HepG2 (cell line): ENCODE measurements at regions not wholly inside any gene's neighbourhood (a gene's known extent, or its start where the extent isn't known, plus 50 kb on each side); places are given as distances from the start of the nearest gene placed in this dataset.

ENCODE experiments used
- ATAC-seq: fragments of 200-7000 bp; cut with Tn5 transposase; 3 replicates; pipeline ENCODE4 v1.9.1; 2020; ENCODE audit warnings: mild to moderate bottlenecking, moderate library complexity
- BruUV-seq: library from RNA; stranded (reverse); fragments of 400-500 nt; replicated peaks from 2 replicates; lab custom pipeline; 2021; lab: Mats Ljungman, UMichigan
- CTCF ChIA-PET: fragments of 300-600 bp; formaldehyde crosslinking; extraction: SDS; loops from one replicate; lab custom pipeline; 2021; ENCODE audit warnings: low total read pairs, inconsistent platforms, low intra/inter-chr PET ratio; lab: Yijun Ruan, JAX
- POLR2A ChIA-PET: fragments of 350-600 bp; sonication (Branson Sonifier 250); formaldehyde crosslinking; loops from one replicate; lab custom pipeline; 2020; ENCODE audit warnings: antibody characterized with exemption, inconsistent platforms; lab: Yijun Ruan, JAX
- DNase-seq: peaks from one replicate; pipeline ENCODE4 v3.0.0-alpha.2; 2015; ENCODE audit warnings: low spot score
- FAIRE-seq: peaks from 3 replicates; lab custom pipeline; 2011; peaks lifted over from hg19 to GRCh38; lab: Jason Lieb, UNC
- H2AFZ ChIP-seq: one replicate; pipeline ENCODE4 v1.6.1; 2011; ENCODE audit warnings: low read length, inconsistent platforms
- H3K27ac ChIP-seq: fragments of 300-600 bp; 3 replicates; pipeline ENCODE4 v1.8.0; 2011; ENCODE audit warnings: mixed run types, mild to moderate bottlenecking, mixed read lengths, low read length, inconsistent platforms; ENCODE audit not compliant: insufficient read depth; ENCODE audit errors: extremely low read length
- H3K27me3 ChIP-seq, 2 experiments: fragments of 200-600 bp in 1 of 2; 2 replicates in 1 of 2; 3 replicates in 1 of 2; pipeline versions ENCODE4 v1.6.0 to v1.8.0; 2011; ENCODE audit warnings: low read length in 2 of 2, mild to moderate bottlenecking in 2 of 2, moderate library complexity in 2 of 2, inconsistent platforms in 1 of 2; ENCODE audit not compliant: insufficient read depth in 2 of 2, control insufficient read depth in 1 of 2
- H3K36me3 ChIP-seq, 2 experiments: fragments of 200-600 bp in 1 of 2; replicated peaks in 1 of 2; 2 replicates in 1 of 2; 3 replicates in 1 of 2; pipeline versions ENCODE4 v1.5.1 to v1.8.0; 2011; ENCODE audit warnings: low read length in 2 of 2, inconsistent platforms in 1 of 2; ENCODE audit not compliant: insufficient read depth in 2 of 2, control insufficient read depth in 1 of 2
- H3K4me1 ChIP-seq: 2 replicates; pipeline ENCODE4 v1.5.1; 2012; ENCODE audit warnings: low read length, inconsistent platforms; ENCODE audit not compliant: insufficient read depth
- H3K4me2 ChIP-seq: 2 replicates; pipeline ENCODE4 v1.6.0; 2011; ENCODE audit warnings: low read depth, low read length, inconsistent platforms
- H3K4me3 ChIP-seq, 3 experiments: fragments of 200-600 bp in 1 of 3; sonication (generic), shearing (Covaris generic) in 1 of 3; replicated peaks in 1 of 3; 2 replicates each; pipeline ENCODE4 v1.5.1; 2011 to 2016; ENCODE audit warnings: low read length in 3 of 3, inconsistent platforms in 2 of 3, low read depth in 2 of 3, mild to moderate bottlenecking in 2 of 3, control low read depth in 1 of 3, mixed read lengths in 1 of 3; ENCODE audit not compliant: insufficient read depth in 1 of 3
- H3K79me2 ChIP-seq: one replicate; pipeline ENCODE4 v1.6.1; 2011; ENCODE audit warnings: low read length, inconsistent platforms; ENCODE audit not compliant: insufficient read depth
- H3K9ac ChIP-seq: 2 replicates; pipeline ENCODE4 v1.6.0; 2011; ENCODE audit warnings: mild to moderate bottlenecking, low read depth, low read length, inconsistent platforms; ENCODE audit not compliant: insufficient read depth
- H3K9me3 ChIP-seq: 2 replicates; pipeline ENCODE4 v1.5.1; 2012; ENCODE audit warnings: mild to moderate bottlenecking, low read length
- H4K20me1 ChIP-seq: 2 replicates; pipeline ENCODE4 v1.6.0; 2011; ENCODE audit warnings: inconsistent platforms, mild to moderate bottlenecking, low read length, moderate library complexity; ENCODE audit not compliant: insufficient read depth
- HIC2 ChIP-seq: sonication (generic); formaldehyde crosslinking; IDR thresholded peaks from 2 replicates; pipeline ENCODE4 v1.9.0; 2022; ENCODE audit warnings: low read depth, missing genetic modification reagents
- HNRNPH1 ChIP-seq: fragments of 200-400 bp; formaldehyde crosslinking; optimal IDR thresholded peaks from 2 replicates; pipeline ENCODE3; 2017; ENCODE audit warnings: mild to moderate bottlenecking, low read depth, low read length
- KDM2A ChIP-seq: sonication (generic); formaldehyde crosslinking; IDR thresholded peaks from 2 replicates; pipeline ENCODE4 v1.4.0; 2020; ENCODE audit warnings: low read depth, missing genetic modification reagents, borderline replicate concordance
- MLXIP ChIP-seq: sonication (generic); formaldehyde crosslinking; IDR thresholded peaks from 2 replicates; pipeline ENCODE4 v1.9.0; 2021; ENCODE audit warnings: missing genetic modification reagents, borderline replicate concordance
- SMARCC2 ChIP-seq: fragments of 450-650 bp; IDR thresholded peaks from 2 replicates; pipeline ENCODE4 v1.6.1; 2017; ENCODE audit warnings: antibody characterized with exemption, mild to moderate bottlenecking
- ZNF136 ChIP-seq: sonication (generic); formaldehyde crosslinking; IDR thresholded peaks from 2 replicates; pipeline ENCODE4 v1.8.1; 2022; ENCODE audit warnings: low read depth, mild to moderate bottlenecking, moderate library complexity, missing genetic modification reagents
- WGBS: methylation state at CpG from one replicate; pipeline ENCODE4 v1.1.6; 2017; ENCODE audit warnings: low lambda C conversion rate; 5-methylcytosine and 5-hydroxymethylcytosine counted together
- in situ Hi-C: cut with HindIII; loops from 2 replicates; pipeline ENCODE4 v1.10.0; 2017; ENCODE audit warnings: low pct_unique_long_range_greater_than_20kb; ENCODE audit not compliant: extremely low pct_ligation_motif_present
- intact Hi-C: fragments of 100-400 bp; cut with micrococcal nuclease; formaldehyde crosslinking; loops from one replicate; pipeline ENCODE4 v1.10.0; 2022; ENCODE audit not compliant: unreplicated experiment
- TF ChIP-seq, protein P1 (sequence below): sonication (generic); formaldehyde crosslinking; IDR thresholded peaks from 2 replicates; pipeline ENCODE4 v1.9.0; 2021; ENCODE audit warnings: missing genetic modification reagents, mild to moderate bottlenecking, borderline replicate concordance

GRCh38 chr10:52387744-52388143 is 73.7 kb downstream of the DKK1 start:
- Histone ChIP-seq H3K36me3 (no peaks in the 10 kb centered on the region), H3K4me2 (no peak overlapping the region), H3K27ac (no peak overlapping the region), H3K4me1 (peaks cover 13% of the 10 kb centered on the region; the same call in 1 of the 2 replicates), H2AFZ (no peak overlapping the region), H3K27me3 (no peaks in the 10 kb centered on the region), H4K20me1 (no peaks in the 10 kb centered on the region), H3K4me3 (no peak overlapping the region), H3K9ac (no peak overlapping the region), H3K79me2 (no peaks in the 10 kb centered on the region), H3K9me3 (no peaks in the 10 kb centered on the region)
- in situ Hi-C loops (no loop called here), intact Hi-C loops (no loop called here)
- BruUV-seq: no TSS peak
- ATAC-seq: no peak
- DNase-seq: no peak
- TF ChIP-seq ZNF136 (CRISPR knock-in tag) (no peak), KDM2A (CRISPR knock-in tag) (no peak), HIC2 (CRISPR knock-in tag) (no peak), HNRNPH1 (no peak), MLXIP (CRISPR knock-in tag) (no peak), SMARCC2 (no peak)
- TF ChIP-seq, protein P1, sequence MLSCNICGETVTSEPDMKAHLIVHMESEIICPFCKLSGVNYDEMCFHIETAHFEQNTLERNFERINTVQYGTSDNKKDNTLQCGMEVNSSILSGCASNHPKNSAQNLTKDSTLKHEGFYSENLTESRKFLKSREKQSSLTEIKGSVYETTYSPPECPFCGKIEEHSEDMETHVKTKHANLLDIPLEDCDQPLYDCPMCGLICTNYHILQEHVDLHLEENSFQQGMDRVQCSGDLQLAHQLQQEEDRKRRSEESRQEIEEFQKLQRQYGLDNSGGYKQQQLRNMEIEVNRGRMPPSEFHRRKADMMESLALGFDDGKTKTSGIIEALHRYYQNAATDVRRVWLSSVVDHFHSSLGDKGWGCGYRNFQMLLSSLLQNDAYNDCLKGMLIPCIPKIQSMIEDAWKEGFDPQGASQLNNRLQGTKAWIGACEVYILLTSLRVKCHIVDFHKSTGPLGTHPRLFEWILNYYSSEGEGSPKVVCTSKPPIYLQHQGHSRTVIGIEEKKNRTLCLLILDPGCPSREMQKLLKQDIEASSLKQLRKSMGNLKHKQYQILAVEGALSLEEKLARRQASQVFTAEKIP (CRISPR knock-in tag): no peak
- no peak for FAIRE-seq
- CTCF ChIA-PET: no interaction called here
- POLR2A ChIA-PET: no interaction called here
- WGBS: 60% methylated on average over 2 of the region's 2 CpGs
